Gastroesophageal sphincter (tissue), 3 donors: ENCODE measurements at regions not wholly inside any gene's neighbourhood (a gene's known extent, or its start where the extent isn't known, plus 50 kb on each side); places are given as distances from the start of the nearest gene placed in this dataset.

Source experiments
- POLR2A ChIP-seq, 2 donors: fragments of 450-650 bp; IDR thresholded peaks; one replicate each; pipeline ENCODE4 v1.6.1; 2017; ENCODE audit warnings: antibody characterized with exemption in 2 of 2, mild to moderate bottlenecking in 2 of 2, moderate library complexity in 1 of 2
- POLR2AphosphoS5 ChIP-seq: sonication (generic); formaldehyde crosslinking; IDR thresholded peaks from one replicate; pipeline ENCODE4 v1.6.1; 2017; ENCODE audit warnings: antibody characterized with exemption
- TF ChIP-seq, protein P1 (sequence below), 4 experiments: fragments of 200-600 bp in 2 of 4; fragments of 450-650 bp in 2 of 4; sonication (generic) in 1 of 4; IDR thresholded peaks; one replicate each; pipeline ENCODE4 v1.5.1; 2017 to 2019; ENCODE audit warnings: antibody characterized with exemption in 4 of 4, mild to moderate bottlenecking in 2 of 4, moderate library complexity in 2 of 4

DNA sequence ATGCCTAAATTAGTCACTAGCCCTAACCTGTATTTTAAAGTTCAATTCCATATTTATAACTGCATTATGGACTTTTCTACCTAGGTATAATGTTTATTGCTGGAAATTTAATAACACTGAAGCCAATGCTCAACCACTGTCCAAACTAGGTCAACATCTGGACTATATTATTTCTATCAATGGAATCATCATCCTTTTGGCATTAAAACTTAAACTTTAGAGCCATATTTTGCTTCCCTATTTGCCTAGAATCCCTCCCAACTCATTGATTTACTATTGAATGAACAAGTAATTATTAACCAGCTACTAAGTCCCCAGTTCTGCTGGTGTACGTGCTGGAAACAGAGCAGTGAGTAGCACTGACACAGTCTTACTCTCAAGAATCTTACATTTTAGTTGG, 291.7 kb upstream of the SPTLC3 start:
- TF ChIP-seq, protein P1, sequence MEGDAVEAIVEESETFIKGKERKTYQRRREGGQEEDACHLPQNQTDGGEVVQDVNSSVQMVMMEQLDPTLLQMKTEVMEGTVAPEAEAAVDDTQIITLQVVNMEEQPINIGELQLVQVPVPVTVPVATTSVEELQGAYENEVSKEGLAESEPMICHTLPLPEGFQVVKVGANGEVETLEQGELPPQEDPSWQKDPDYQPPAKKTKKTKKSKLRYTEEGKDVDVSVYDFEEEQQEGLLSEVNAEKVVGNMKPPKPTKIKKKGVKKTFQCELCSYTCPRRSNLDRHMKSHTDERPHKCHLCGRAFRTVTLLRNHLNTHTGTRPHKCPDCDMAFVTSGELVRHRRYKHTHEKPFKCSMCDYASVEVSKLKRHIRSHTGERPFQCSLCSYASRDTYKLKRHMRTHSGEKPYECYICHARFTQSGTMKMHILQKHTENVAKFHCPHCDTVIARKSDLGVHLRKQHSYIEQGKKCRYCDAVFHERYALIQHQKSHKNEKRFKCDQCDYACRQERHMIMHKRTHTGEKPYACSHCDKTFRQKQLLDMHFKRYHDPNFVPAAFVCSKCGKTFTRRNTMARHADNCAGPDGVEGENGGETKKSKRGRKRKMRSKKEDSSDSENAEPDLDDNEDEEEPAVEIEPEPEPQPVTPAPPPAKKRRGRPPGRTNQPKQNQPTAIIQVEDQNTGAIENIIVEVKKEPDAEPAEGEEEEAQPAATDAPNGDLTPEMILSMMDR (IDR thresholded peaks at IDR 0.05): no peak
- no peak for TF ChIP-seq POLR2A (IDR thresholded peaks at IDR 0.05)
- no peak for TF ChIP-seq POLR2AphosphoS5
